HUDEP-2 (cell line): ENCODE measurements at regions not wholly inside any gene's neighbourhood (a gene's known extent, or its start where the extent isn't known, plus 50 kb on each side); places are given as distances from the start of the nearest gene placed in this dataset.
"Not testable (repeated sequence)": the region's sequence is repeated elsewhere in the genome, so short reads cannot be mapped to it uniquely, and the experiment has no call there.

ENCODE experiments used
- DNase-seq, 76 experiments: peaks; one replicate each; lab custom pipeline; 2025; ENCODE audit not compliant: unreplicated experiment in 76 of 76; lab: John Stamatoyannopoulos, UW

- DNase-seq, result no peak
Measured at GRCh38 chr5:158521995-158522394, 577.7 kb downstream of the EBF1 start.

DNA sequence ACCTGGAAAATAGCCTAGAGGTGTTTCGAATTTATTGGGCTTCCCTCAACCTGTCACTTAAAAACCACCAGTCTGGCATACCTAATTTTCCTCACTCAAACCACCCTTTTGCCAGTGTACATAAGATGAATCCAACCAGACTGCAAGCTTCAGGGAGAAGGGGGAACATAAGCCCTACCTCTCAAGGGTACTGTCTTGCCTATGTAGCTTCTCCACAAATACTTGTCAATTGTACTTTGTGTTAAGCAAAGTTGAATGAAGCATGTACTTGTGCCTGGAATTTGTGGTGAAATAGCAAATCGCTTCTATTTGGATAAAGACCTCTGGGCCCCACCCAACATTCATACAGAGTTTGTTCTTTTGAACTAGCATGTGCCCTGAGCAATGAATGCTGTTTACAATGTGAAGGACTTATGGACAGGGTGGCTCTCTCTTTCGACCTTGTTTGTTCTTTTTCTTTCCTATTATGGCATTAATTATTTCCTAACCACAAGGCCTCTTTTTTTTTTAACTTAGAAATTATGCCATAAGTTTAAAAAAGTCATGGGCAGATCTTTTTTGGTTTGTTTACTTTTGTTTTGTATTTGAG lies 580.2 kb downstream of the EBF1 start:
- DNase-seq, result no peak

DNA sequence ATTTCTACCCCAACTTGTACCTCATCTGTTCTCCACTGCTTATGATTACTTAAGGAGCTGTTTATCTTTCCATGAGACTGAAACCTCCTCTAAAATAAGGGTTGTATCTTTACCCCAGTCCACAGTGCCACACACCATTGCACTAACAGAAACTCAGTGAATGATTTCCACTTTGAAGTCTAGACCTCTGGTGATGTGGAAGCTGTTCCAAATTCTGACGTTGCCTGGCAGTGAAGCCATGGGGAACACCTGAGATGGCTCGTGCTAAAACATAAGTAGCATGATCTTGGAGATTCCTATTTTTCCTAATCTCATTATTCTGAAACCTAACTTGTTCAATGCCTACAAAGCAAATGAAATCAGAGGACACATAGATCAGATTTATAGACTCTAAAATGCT lies 583.2 kb downstream of the EBF1 start:
- DNase-seq, result no peak

GRCh38 chr5:158514986-158515359 lies 584.7 kb downstream of the EBF1 start:
- no peak for DNase-seq

GRCh38 chr5:158514319-158514985 lies 585.3 kb downstream of the EBF1 start:
- no peak for DNase-seq

- DNase-seq, result no peak
Measured at GRCh38 chr5:158513490-158514318, 586.0 kb downstream of the EBF1 start.

- no peak for DNase-seq
Measured at GRCh38 chr5:158511454-158511853, 588.3 kb downstream of the EBF1 start.

DNA sequence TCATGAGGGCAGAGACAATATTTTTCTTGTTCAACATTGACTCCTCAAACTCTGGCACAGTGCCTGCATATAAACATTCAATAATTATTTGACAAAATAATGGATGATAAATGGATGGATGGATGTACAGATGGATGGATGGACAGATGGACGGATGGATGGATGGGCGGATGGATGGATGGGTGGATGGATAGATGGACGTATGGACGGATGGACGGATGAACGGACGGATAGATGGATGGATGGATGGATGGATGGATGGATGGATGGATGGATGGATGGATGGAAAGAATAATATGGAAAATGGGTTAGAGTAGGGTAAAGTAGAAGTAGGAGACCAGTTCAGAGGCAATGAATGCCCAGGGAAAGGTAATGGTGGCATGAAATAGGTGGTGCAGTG lies 589.2 kb downstream of the EBF1 start:
- DNase-seq, result no peak

- no peak for DNase-seq
Measured at GRCh38 chr5:158506648-158507047, 593.1 kb downstream of the EBF1 start.

- DNase-seq, result no peak
Measured at GRCh38 chr5:158502686-158503085, 597.0 kb downstream of the EBF1 start.

GRCh38 chr5:158499892-158500418 lies 599.8 kb downstream of the EBF1 start:
- DNase-seq, result no peak

- no peak for DNase-seq
Measured at GRCh38 chr5:158499075-158499891, 600.4 kb downstream of the EBF1 start.

GRCh38 chr5:158496624-158497023 lies 603.1 kb downstream of the EBF1 start:
- DNase-seq, result no peak

GRCh38 chr5:158494541-158494940 lies 605.2 kb downstream of the EBF1 start:
- DNase-seq, result no peak

GRCh38 chr5:158494044-158494443 lies 605.7 kb downstream of the EBF1 start:
- DNase-seq, result not testable (repeated sequence)

GRCh38 chr5:158492841-158493242 lies 606.9 kb downstream of the EBF1 start:
- no peak for DNase-seq

GRCh38 chr5:158492136-158492535 lies 607.6 kb downstream of the EBF1 start:
- DNase-seq, result no peak

- no peak for DNase-seq
Measured at GRCh38 chr5:158487664-158488063, 612.1 kb downstream of the EBF1 start.

DNA sequence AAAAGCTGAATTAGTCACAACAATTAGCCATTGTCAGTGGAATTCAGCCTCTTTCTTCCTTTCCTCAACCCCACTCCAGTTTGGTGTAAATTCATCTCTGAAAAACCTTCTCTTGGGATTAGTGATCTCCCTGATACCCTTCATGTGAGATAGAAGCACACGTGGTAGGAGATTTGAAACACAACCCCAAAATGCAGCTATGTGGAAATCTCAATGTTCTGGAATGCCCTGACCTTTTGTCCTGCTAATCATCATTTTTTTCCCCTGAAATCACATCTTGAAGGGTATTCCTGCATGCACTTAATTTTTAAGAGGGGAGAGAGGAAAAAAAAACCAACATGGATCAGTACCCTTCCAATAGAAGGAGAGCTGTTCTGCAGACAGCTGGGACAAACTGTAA lies 612.6 kb downstream of the EBF1 start:
- DNase-seq, result no peak

DNA sequence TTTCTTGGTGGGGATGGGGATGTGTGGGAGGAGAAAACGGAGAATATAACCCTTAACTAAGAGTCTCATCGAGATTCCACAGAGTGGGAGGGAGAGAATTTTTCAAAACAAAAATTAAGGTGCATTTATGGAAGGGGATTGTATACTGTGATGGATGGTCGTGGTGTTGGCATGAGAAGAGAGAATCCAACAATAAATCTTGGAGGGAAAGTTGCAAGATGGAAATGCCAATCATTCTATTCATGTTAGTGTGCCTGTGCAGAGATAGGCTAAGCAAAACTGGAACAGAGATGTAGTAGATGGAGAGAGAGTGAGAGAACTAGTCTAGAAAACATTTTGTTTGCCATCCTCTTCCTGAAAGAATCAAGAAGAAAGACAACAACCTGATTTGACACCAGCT lies 613.1 kb downstream of the EBF1 start:
- no peak for DNase-seq

- no peak for DNase-seq
Measured at GRCh38 chr5:158485604-158486081, 614.1 kb downstream of the EBF1 start.
